GM21528 (cell line): ENCODE measurements at regions not wholly inside any gene's neighbourhood (a gene's known extent, or its start where the extent isn't known, plus 50 kb on each side); places are given as distances from the start of the nearest gene placed in this dataset.

Source experiments
- ATAC-seq: cut with Tn5 transposase; IDR thresholded peaks from one replicate; pipeline ENCODE4 v1.9.1; 2021; ENCODE audit warnings: mild to moderate bottlenecking, moderate library complexity; ENCODE audit not compliant: unreplicated experiment, low FRiP score

DNA sequence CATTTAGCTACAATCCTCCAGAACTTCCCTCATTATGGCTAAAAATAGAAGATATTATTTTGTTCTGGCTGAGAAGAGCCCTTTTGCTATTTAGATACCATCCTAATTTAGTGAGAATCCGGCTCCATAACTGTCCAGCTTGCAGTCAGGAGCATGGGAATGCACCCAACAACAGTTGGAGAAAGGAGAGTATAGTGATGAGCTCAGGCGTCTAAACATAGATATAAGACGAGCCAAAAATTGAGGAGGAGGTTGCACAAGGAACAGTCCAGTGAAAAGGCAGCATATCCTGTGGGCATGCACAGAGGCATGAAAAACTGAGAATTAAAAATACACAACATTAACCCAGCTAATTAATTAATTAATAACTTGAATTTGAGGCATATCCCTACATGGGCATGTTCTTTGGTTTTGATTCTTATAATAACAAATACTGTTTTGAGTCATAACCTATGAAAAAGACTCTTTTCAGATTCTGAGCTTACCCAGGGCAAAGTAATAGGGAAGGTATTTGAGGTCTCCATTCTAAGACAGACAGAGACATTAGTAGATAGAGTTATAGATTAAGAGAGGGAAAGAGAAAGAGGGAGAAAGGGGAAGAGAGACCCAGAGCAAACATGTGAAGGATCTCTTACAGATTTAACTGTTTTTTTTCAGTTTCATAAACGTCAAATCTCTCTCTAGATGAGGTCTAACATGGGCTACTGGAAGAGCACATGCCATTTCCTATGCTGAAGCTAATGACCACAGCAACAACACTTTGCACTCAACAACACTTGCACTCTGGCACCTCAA is 311.2 kb downstream of the OSR1 start:
- ATAC-seq: peak; percentile 92

DNA sequence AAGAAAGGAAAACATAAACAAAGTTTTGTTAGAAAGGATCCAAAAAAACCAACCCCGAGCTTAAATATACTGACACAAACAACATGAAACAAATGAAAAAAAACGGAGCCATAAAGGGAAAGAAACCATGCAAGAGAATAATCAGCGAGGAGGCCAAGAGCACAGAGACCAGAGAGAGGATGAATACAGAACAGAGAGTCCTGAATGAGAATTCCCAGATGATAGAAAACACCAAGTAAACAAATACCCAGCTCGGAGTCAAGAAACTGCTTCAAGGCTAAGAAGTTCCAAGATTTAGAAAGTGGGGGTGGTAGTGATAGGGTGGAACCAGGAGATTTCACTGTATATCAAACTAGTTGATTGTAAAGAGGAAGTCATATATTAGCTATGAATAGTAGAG is 313.3 kb downstream of the OSR1 start:
- ATAC-seq: no peak

- ATAC-seq: no peak
These were observed 314.5 kb downstream of the OSR1 start for GRCh38 chr2:19043893-19044292.

- ATAC-seq: no peak
These were observed 316.9 kb downstream of the OSR1 start for GRCh38 chr2:19041434-19042041.

DNA sequence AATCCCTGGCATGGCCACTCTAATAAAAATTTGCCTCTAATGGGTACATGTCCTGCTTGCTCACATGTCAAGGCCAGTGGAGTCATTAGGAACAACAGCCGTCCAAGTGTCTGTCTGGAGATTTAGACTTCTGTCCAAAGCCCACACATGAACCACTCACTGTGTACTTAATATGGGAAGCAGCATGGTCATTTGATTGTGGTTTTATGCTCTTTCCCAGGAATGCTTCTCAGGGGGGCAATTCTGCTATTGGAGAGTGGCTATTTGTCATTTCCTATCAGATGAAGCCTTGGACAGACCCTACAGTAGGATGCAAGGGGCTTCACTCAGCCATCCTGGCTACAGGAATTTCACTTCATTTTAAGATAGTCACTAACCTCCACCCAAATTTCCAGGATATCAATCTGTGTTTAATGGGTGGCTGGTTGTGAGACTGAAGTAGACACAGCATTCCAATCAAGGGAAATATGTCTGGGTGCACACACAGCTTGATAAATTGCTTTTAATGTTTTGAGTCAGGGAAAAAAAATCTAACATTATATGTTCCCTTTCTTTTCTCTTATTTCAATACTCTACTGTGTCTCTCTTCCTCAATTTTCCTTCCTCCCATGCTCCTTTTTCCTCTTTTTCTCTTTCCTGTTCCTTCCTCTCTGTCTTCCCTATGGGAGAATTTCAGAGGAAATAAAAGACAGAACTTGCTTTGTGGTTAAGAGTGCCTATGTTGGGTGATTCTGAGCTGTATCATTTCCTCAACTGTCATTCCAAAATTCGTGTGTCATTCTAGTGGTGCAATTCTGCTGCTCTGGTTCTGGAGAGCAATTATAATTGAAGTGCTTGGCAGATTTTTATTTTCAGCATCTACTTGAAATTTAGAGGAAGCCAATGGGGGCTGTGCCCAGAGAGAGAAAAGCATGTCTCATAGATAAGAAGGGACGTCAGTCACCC is 320.1 kb downstream of the OSR1 start:
- ATAC-seq: no peak

DNA sequence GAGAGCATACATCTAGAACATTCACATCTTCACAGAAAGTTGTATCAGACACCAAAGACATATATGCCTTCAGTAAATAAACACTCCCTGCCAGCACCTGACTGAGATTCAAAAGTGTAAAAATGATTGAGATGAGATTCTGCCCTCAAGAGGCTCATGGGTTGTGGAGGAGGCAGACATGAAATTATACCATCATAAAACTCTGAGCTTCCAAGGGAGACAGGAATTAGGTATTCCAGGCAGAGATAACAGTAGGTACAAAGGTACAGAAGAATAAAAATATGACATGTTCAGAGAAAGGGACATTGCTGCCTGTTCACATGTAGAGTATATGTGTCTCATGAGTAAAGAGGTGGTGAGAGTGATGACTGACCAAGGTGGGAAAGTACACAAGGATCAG is 322.3 kb downstream of the OSR1 start:
- ATAC-seq: no peak

GRCh38 chr2:19035238-19035637 is 323.2 kb downstream of the OSR1 start:
- no peak for ATAC-seq

GRCh38 chr2:19033240-19033639 is 325.2 kb downstream of the OSR1 start:
- ATAC-seq: no peak

- no peak for ATAC-seq
These were observed 326.8 kb downstream of the OSR1 start for GRCh38 chr2:19031642-19032041.

- no peak for ATAC-seq
These were observed 328.8 kb downstream of the OSR1 start for GRCh38 chr2:19029655-19030054.

GRCh38 chr2:19028587-19029375 is 329.6 kb downstream of the OSR1 start:
- no peak for ATAC-seq

- no peak for ATAC-seq
These were observed 330.8 kb downstream of the OSR1 start for GRCh38 chr2:19027626-19028025.

DNA sequence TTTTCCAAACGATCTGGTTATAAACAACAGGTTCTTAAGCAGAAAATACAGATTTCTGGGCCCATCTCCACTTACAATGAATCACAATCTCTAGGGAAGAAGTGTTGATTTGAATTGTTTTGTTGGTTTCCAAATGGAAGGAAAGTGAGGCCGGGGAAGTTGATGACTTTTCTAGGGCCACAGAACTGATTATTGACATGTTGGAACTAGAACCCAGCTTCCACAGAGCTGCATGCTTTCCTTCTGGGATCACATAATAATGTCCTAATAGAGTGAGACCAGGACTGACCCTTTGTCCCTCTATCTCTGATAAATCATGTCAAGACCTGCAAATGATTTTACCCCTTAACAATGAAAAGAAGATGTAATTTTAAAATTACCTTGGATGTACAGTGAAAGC is 332.2 kb downstream of the OSR1 start:
- no peak for ATAC-seq

DNA sequence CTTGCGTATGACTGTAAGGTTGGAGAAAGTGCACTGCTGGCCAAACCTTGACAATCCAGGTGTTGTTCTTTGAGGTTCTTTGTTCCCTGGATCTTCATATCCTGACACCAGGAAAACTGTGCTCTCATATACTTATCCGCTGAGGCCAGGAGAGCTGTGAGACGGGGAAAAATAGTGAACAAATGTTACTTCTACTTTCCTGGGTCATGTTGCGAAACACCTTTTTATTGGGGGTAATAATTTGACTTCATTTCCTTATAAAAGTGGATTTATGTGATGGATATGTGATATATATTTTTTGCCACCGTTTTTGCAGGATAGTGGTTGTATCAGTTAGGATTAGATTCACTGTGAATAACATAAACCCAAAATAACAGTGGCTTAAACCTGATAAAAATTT is 336.1 kb downstream of the OSR1 start:
- no peak for ATAC-seq

- ATAC-seq: no peak
These were observed 336.7 kb downstream of the OSR1 start for GRCh38 chr2:19021721-19022120.

- no peak for ATAC-seq
These were observed 337.3 kb downstream of the OSR1 start for GRCh38 chr2:19021100-19021476.

DNA sequence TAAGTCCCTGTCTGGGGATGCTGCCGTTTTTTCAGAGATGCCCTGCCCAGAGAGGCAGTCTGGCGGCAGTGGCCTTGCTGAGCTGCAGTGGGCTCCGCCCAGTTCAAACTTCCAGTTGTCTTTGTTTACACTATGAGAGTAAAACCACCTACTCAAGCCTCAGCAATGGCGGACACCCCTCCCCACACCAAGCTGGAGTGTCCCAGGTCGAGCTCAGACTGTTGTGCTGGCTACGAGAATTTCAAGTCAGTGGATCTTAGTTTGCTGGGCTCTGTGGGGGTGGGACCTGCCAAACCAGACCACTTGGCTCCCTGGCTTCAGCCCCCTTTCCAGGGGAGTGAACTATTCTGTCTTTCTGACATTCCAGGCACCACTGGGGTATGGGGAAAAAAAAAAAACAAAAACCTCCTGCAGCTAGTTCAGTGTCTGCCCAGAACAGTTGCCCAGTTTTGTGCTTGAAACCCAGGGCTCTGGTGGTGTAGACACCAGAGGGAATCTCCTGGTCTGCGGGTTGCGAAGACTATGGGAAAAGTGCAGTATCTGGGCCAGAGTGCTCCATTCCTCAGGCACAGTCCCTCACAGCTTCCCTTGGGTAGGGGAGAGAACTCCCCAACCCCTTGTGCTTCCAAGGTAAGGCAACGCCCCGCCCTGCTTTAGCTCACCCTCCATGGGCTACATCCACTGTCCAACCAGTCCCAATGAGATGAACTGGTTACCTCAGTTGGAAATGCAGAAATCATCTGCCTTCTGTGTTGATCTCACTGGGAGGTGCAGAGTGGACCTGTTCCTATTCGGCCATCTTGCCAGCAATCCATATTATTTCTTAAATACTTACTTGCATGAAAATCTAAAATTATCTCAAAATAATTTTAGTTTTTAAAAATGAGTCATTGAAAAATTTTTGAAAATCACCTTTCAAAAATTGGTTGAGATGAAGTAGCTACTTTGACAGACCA is 338.0 kb downstream of the OSR1 start:
- no peak for ATAC-seq

GRCh38 chr2:19009510-19009909 is 348.9 kb downstream of the OSR1 start:
- ATAC-seq: no peak

GRCh38 chr2:19003554-19003953 is 354.9 kb downstream of the OSR1 start:
- ATAC-seq: no peak
